Neural crest cell (in vitro differentiated cells): ENCODE measurements at regions not wholly inside any gene's neighbourhood (a gene's known extent, or its start where the extent isn't known, plus 50 kb on each side); places are given as distances from the start of the nearest gene placed in this dataset.

Source experiments
- DNase-seq: peaks from one replicate; pipeline ENCODE4 v3.0.0; 2021; ENCODE audit warnings: low read depth, mixed read lengths, low spot score
- H3K27ac Mint-ChIP-seq: one replicate; pipeline ENCODE4 v1.8.0; 2021; ENCODE audit warnings: mild to moderate bottlenecking, mixed read lengths; ENCODE audit not compliant: unreplicated experiment
- H3K27me3 Mint-ChIP-seq: 2 replicates; pipeline ENCODE4 v1.8.0; 2021; ENCODE audit warnings: low read depth, mild to moderate bottlenecking, mixed read lengths
- H3K36me3 Mint-ChIP-seq: 2 replicates; pipeline ENCODE4 v1.8.0; 2021; ENCODE audit warnings: low read depth, mild to moderate bottlenecking, mixed read lengths
- H3K4me1 Mint-ChIP-seq: 2 replicates; pipeline ENCODE4 v1.8.0; 2021; ENCODE audit warnings: mixed read lengths
- H3K4me3 Mint-ChIP-seq: one replicate; pipeline ENCODE4 v1.8.0; 2021; ENCODE audit warnings: mild to moderate bottlenecking, mixed read lengths
- H3K9me3 Mint-ChIP-seq: 2 replicates; pipeline ENCODE4 v1.8.0; 2021; ENCODE audit warnings: mixed read lengths
- TF ChIP-seq, protein P1 (sequence below): fragments of 200-600 bp; sonication (generic); conservative IDR thresholded peaks from 2 replicates; pipeline ENCODE4 v1.5.0; 2021; ENCODE audit warnings: antibody characterized with exemption, mild to moderate bottlenecking

- H3K4me3 Mint-ChIP-seq = no peak overlapping the region
- no peaks in the 10 kb centered on the region for H3K4me1 Mint-ChIP-seq
- H3K36me3 Mint-ChIP-seq = no peaks in the 10 kb centered on the region
- TF ChIP-seq, protein P1, sequence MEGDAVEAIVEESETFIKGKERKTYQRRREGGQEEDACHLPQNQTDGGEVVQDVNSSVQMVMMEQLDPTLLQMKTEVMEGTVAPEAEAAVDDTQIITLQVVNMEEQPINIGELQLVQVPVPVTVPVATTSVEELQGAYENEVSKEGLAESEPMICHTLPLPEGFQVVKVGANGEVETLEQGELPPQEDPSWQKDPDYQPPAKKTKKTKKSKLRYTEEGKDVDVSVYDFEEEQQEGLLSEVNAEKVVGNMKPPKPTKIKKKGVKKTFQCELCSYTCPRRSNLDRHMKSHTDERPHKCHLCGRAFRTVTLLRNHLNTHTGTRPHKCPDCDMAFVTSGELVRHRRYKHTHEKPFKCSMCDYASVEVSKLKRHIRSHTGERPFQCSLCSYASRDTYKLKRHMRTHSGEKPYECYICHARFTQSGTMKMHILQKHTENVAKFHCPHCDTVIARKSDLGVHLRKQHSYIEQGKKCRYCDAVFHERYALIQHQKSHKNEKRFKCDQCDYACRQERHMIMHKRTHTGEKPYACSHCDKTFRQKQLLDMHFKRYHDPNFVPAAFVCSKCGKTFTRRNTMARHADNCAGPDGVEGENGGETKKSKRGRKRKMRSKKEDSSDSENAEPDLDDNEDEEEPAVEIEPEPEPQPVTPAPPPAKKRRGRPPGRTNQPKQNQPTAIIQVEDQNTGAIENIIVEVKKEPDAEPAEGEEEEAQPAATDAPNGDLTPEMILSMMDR = no peak
- no peak overlapping the region for H3K27ac Mint-ChIP-seq
- no peak for DNase-seq
- no peaks in the 10 kb centered on the region for H3K27me3 Mint-ChIP-seq
- H3K9me3 Mint-ChIP-seq = no peaks in the 10 kb centered on the region
Measured at GRCh38 chr20:3354247-3354646, 53.2 kb downstream of the DNAAF9 start.

- Mint-ChIP-seq H3K27ac (no peak overlapping the region), H3K4me3 (no peak overlapping the region), H3K36me3 (no peaks in the 10 kb centered on the region), H3K4me1 (no peaks in the 10 kb centered on the region), H3K9me3 (no peaks in the 10 kb centered on the region), H3K27me3 (no peaks in the 10 kb centered on the region)
- TF ChIP-seq, protein P1 = no peak
- DNase-seq = no peak
Measured at GRCh38 chr20:3353646-3354045, 53.8 kb downstream of the DNAAF9 start.

- TF ChIP-seq, protein P1 = no peak
- no peaks in the 10 kb centered on the region for H3K4me1 Mint-ChIP-seq
- H3K9me3 Mint-ChIP-seq = no peaks in the 10 kb centered on the region
- no peak overlapping the region for H3K4me3 Mint-ChIP-seq
- no peak for DNase-seq
- no peaks in the 10 kb centered on the region for H3K27me3 Mint-ChIP-seq
- no peaks in the 10 kb centered on the region for H3K36me3 Mint-ChIP-seq
- no peak overlapping the region for H3K27ac Mint-ChIP-seq
Measured at GRCh38 chr20:3352202-3352601, 55.3 kb downstream of the DNAAF9 start.

DNA sequence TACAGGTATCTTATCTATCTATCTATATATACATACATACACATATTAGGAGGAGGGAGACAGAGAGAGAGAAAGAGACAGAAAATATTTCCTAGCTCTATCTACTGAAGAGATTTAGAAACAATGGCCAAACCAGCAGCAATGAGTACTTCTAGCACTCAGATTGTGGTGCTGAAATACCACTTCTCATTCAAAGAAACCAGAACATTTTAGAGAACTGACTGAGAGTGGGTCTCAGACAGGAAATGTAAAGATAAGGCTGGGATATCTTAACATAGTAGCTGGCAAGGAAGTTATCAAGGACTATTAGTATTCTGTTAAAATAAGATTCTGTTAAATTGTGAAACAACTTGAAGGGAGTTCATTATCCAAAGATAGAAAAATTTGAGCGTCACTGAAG lies 57.0 kb downstream of the DNAAF9 start:
- Mint-ChIP-seq H3K4me1 (no peaks in the 10 kb centered on the region), H3K27ac (no peak overlapping the region), H3K27me3 (no peaks in the 10 kb centered on the region), H3K36me3 (no peaks in the 10 kb centered on the region), H3K4me3 (no peak overlapping the region), H3K9me3 (no peaks in the 10 kb centered on the region)
- TF ChIP-seq, protein P1 = no peak
- DNase-seq = no peak

DNA sequence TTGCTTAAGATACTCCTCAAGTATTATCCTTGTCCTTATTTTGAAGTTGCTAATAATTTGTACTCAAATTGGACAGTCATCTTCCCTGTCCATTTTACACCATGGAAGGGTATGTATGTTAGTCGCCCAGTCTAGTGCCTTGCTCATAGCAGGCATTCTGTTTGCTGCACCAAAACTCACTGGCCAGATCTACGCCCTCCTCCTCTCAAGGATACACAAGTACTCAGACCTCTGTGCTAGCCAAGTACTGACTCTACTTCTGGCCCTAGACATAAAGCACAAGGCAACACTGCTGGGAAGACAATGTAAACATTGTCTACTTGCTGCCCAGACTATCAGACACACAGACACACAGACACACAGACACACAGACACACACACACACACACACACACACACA lies 57.7 kb downstream of the DNAAF9 start:
- no peaks in the 10 kb centered on the region for H3K9me3 Mint-ChIP-seq
- no peak overlapping the region for H3K4me3 Mint-ChIP-seq
- TF ChIP-seq, protein P1 = no peak
- H3K36me3 Mint-ChIP-seq = no peaks in the 10 kb centered on the region
- no peaks in the 10 kb centered on the region for H3K27me3 Mint-ChIP-seq
- DNase-seq = no peak
- H3K4me1 Mint-ChIP-seq = no peaks in the 10 kb centered on the region
- no peak overlapping the region for H3K27ac Mint-ChIP-seq

DNA sequence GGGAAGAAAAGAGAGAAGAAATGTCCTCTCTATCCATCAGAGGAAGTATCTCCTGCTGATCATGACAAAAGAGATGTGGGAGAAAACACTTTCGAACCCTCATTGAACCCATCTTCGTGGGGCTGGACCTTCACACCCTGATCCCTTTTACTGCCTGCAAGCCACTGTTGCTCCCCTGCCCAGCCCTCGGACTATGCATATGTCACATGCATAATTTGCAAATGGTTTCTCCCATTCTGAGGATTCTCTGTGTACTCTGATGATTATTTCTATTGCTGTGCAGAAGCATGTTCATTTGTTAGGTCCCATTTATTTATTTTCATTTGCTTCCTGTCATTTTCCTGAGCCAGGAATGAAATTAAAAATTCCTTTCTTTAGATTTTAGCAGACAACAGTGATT lies 64.7 kb downstream of the DNAAF9 start:
- TF ChIP-seq, protein P1 = no peak
- H3K27me3 Mint-ChIP-seq = no peaks in the 10 kb centered on the region
- no peak for DNase-seq
- H3K9me3 Mint-ChIP-seq = no peaks in the 10 kb centered on the region
- H3K27ac Mint-ChIP-seq = peak overlapping the region; percentile 37
- H3K4me3 Mint-ChIP-seq = no peak overlapping the region
- no peaks in the 10 kb centered on the region for H3K4me1 Mint-ChIP-seq
- H3K36me3 Mint-ChIP-seq = peaks cover 10% of the 10 kb centered on the region
